ENCODE measurements at regions not wholly inside any gene's neighbourhood (a gene's known extent, or its start where the extent isn't known, plus 50 kb on each side); places are given as distances from the start of the nearest gene placed in this dataset.

DNA sequence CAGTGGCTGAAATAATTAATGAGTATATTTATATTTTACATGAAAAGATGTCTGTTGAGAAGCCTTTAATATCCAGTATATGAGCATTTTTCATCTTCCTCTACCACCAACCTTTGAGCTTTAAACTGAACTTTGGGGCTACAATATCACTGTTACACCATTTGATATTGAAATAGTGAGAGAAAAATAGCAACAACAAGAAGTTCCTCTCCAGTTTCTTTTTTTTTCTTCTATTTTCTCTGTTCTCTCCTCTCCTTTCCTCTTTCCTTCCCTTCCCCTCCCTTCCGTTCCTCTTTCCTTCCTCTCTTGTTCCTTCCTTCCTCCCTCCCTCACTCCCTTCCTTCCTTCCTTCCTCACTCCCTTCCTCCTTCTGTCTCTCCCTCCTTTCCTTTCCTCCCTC, 1591.4 kb downstream of the PLA2G4A start:
- DNase-seq = no peak

GRCh38 chr1:188423073-188423472, 1594.3 kb downstream of the PLA2G4A start:
- no peak for DNase-seq

GRCh38 chr1:188424176-188424575, 1595.4 kb downstream of the PLA2G4A start:
- peak; percentile 14 to 21 for DNase-seq

DNA sequence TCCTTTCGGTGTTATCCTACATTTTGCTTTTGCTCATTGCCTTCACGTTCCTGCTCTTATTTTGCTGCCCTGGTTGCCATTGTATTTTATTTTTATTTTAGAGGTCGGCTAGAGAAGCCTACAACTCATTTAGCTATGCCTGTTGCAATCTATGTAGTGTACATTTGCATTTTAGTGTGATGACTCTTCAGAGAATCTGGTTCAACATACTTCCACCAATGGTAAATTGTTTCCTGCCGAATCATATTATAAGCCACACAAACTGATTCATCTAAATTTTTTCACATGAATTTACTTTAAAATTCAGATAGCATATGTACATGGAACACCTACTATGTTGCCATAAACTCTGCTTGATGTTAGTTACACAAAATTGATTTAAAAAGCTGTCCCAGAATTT, 1596.9 kb downstream of the PLA2G4A start:
- no peak for DNase-seq

DNA sequence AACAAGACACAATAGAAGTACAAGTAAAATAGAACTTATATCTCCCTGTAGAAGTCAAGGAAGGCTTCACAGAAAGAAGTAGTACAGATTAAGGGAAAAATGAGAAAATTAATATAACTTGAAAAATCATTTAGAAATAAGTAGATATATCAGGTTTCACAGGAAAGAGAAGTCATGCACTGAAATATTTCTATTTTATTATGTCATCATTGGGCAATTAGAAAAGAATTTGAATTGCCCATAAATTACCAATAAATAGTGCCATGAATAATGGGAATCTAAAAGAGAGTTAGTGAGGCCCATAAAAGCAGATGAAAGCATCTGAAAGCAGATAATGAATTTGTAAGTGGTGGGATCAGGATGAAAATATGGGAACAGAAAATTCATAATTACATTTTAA, 1597.8 kb downstream of the PLA2G4A start:
- no peak for DNase-seq

GRCh38 chr1:188427642-188428041, 1598.9 kb downstream of the PLA2G4A start:
- DNase-seq = no peak

DNA sequence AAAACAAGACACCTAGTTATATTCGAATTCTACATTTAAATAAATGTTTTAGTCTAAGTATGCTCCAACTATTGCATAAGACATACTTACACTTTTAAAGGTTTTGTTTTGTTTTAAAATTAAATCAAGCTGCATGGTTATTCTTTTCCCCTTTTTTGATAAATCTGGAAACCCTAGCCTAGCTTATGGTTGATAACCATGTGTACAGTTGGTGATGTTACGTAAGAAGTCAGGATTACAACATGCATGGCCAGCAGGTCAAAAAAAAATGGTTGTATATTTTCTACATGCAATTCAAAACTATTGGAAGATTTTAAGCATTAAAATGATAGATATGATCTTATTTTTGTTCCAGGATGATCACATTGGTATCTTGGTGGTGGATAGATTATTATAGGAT, 1600.6 kb downstream of the PLA2G4A start:
- DNase-seq = no peak

GRCh38 chr1:188432427-188432826, 1603.7 kb downstream of the PLA2G4A start:
- DNase-seq = no peak

GRCh38 chr1:188433425-188433824, 1604.7 kb downstream of the PLA2G4A start:
- DNase-seq = no peak

GRCh38 chr1:188444526-188444925, 1615.8 kb downstream of the PLA2G4A start:
- DNase-seq = no peak

DNA sequence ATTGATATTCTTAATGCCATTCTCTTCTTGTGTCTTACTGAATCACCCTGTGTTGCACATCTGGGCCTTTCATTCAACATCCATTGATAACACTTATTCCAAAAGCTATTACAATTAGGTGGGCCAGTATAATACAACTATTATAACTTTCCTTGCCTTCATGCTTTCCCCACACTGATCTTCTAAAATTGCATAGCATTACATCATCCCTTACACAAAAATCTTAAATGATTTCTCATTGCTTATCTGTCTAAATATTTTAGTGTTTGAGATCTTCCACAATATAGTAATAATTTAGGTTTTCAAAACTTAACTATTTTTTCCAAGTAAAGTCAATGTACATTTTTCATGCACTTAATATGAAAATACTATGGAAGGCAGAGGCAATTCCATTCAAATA, 1634.1 kb downstream of the PLA2G4A start:
- DNase-seq = no peak

GRCh38 chr1:188463919-188464318, 1635.2 kb downstream of the PLA2G4A start:
- no peak for DNase-seq

DNA sequence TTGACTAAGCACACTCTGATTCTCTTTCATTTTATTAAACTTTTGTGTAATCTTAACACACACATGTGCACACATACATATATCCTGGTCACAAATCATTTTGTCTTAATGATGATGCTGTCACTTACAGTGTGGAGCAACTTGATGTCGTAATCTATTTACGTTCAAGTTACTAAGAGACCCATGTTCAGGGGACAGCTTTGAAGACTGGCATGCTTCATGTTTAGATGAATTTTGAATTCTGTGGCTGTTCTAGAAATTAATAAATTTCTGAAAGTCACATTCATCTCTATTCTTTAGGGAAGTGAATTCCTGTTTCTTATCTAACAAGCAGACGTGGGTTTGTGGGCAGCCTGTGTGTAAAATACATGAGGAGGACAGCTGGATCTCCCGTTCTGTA, 1637.8 kb downstream of the PLA2G4A start:
- no peak for DNase-seq

DNA sequence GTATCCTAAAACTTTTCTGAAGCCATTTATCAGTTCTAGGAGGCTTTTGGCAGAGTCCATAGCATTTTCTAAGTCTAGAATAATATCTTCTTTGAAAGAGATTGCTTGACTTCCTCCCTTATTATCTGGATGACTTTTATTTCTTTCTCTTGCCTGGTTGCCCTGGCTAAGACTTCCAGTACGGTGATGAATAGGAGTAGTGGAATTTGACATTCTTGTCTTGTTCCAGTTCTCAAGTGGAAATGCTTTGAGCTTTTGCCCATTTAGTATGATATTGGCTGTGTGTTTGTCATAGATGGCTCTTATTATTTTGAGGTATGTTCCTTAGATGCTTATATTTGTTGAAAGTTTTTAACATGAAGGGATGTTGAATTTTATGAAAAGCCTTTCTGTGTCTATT, 1647.9 kb downstream of the PLA2G4A start:
- DNase-seq = no peak

GRCh38 chr1:188489336-188490112, 1660.8 kb downstream of the PLA2G4A start:
- no peak for DNase-seq

DNA sequence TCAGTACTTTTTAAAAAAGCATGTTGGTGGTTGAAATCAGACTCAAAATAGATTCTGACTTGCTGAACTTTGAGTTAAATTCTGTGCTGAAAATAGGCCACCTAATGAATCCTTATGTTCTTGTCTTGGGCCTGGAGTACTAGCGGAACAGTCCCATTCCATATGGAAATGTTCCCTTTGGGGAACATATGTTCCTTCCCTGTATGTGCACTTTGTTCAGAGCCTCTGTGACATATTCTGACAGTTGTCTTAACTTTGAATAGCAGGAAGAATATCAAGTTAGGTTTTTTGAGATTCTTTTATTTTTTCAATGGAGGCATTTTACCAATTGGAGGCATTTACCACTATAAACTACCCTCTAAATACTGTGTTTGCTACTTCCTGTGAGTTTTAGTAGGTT, 1667.8 kb downstream of the PLA2G4A start:
- DNase-seq = no peak

GRCh38 chr1:188497020-188497419, 1668.3 kb downstream of the PLA2G4A start:
- no peak for DNase-seq

- no peak for DNase-seq
These were observed 1670.9 kb downstream of the PLA2G4A start for GRCh38 chr1:188499690-188500089.

GRCh38 chr1:188514917-188515316, 1686.2 kb downstream of the PLA2G4A start:
- DNase-seq = no peak

DNA sequence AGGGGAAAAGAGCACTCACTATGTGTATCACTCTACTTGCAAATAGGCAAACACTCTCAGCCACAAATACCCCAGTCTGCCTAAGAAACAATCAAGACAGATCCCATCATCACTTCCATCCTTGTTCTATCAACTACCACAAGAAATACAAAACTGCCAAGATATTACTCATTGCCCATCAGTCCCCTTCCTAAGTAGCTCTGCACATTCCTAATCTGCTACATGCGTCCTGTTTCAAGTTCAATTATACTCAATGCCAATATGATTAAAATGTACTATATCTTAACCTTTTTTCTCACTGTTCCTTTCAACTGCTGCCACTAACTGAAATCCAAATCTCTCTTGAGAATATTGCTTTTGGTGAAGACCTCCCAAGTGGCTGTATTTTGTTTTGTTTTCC, 1688.4 kb downstream of the PLA2G4A start:
- no peak for DNase-seq

DNA sequence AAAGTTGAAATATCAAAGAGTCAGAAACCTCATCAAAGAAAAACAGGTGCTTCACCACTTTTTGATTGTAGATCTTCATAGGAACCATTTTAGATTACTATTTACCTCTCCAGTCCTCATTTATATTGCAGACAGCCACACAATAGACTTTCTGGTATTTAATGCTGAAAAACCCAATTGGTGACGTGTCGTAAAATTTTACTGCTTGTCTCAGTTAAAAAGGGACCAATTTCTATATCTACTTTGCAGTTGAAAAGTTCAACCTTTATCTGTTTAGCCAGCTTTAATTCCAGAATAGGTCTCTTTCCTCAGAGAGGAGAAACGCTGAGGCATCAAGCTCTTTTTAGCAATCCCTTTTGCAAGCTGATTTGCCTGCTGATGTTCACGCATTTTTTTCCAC, 1722.4 kb downstream of the PLA2G4A start:
- DNase-seq = no peak

GRCh38 chr1:188557053-188557452, 1728.3 kb downstream of the PLA2G4A start:
- DNase-seq = no peak

- DNase-seq = no peak
These were observed 1754.3 kb downstream of the PLA2G4A start for GRCh38 chr1:188582911-188583532.

- DNase-seq = no peak
These were observed 1755.4 kb downstream of the PLA2G4A start for GRCh38 chr1:188584119-188584518.

Measured in right lung (tissue), 2 donors.